A673 (cell line): ENCODE measurements at regions not wholly inside any gene's neighbourhood (a gene's known extent, or its start where the extent isn't known, plus 50 kb on each side); places are given as distances from the start of the nearest gene placed in this dataset.

Source experiments
- EZH2 ChIP-seq: fragments of 200-600 bp; sonication (generic); IDR thresholded peaks from 2 replicates; pipeline ENCODE4 v1.6.1; 2017; ENCODE audit warnings: borderline replicate concordance, low read depth, mild to moderate bottlenecking, mixed read lengths, antibody characterized with exemption, low read length; ENCODE audit not compliant: poor library complexity, severe bottlenecking
- TF ChIP-seq, protein P1 (sequence below): fragments of 300-800, 200-600 bp; sonication (generic); conservative IDR thresholded peaks from 2 replicates; pipeline ENCODE4 v1.5.1; 2017; ENCODE audit warnings: low read depth, mild to moderate bottlenecking, antibody characterized with exemption, low read length, moderate library complexity, mixed read lengths

DNA sequence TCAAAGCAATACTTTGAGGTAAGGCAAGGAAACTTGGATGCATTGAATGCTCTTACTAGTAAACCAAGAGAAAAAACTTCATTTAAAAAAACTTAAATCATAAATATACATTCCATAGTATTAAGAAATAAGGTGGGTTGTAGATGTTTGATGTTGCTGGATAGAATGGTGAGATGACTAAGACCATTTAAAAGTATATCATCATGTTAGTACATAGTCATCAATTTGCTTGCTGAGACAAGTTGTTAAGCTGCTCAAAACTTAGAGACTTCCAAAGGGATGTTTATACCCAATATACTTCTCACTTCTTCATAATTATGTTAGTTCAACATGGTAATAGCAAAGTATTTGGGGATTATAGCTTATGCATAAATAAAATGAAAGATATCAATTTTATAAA lies 675.5 kb upstream of the MGAT4C start:
- TF ChIP-seq, protein P1, sequence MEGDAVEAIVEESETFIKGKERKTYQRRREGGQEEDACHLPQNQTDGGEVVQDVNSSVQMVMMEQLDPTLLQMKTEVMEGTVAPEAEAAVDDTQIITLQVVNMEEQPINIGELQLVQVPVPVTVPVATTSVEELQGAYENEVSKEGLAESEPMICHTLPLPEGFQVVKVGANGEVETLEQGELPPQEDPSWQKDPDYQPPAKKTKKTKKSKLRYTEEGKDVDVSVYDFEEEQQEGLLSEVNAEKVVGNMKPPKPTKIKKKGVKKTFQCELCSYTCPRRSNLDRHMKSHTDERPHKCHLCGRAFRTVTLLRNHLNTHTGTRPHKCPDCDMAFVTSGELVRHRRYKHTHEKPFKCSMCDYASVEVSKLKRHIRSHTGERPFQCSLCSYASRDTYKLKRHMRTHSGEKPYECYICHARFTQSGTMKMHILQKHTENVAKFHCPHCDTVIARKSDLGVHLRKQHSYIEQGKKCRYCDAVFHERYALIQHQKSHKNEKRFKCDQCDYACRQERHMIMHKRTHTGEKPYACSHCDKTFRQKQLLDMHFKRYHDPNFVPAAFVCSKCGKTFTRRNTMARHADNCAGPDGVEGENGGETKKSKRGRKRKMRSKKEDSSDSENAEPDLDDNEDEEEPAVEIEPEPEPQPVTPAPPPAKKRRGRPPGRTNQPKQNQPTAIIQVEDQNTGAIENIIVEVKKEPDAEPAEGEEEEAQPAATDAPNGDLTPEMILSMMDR, result no peak
- TF ChIP-seq EZH2, result no peak
